ENCODE measurements at regions not wholly inside any gene's neighbourhood (a gene's known extent, or its start where the extent isn't known, plus 50 kb on each side); places are given as distances from the start of the nearest gene placed in this dataset.
"Not testable (repeated sequence)": the region's sequence is repeated elsewhere in the genome, so short reads cannot be mapped to it uniquely, and the experiment has no call there.

- no peaks in the 10 kb centered on the region for H3K4me1 ChIP-seq (ENCODE audit: low read length)
- no peaks in the 10 kb centered on the region for H3K27me3 ChIP-seq (ENCODE audit: low read depth, low read length)
- H3K9me3 ChIP-seq (ENCODE audit: insufficient read depth, low read length) = no peaks in the 10 kb centered on the region
- no peaks in the 10 kb centered on the region for H3K79me2 ChIP-seq (ENCODE audit: low read length)
- H4K20me1 ChIP-seq (ENCODE audit: insufficient read depth, low read length) = no peaks in the 10 kb centered on the region
- H3K4me3 ChIP-seq (ENCODE audit: low read length) = no peak overlapping the region
- H3K27ac ChIP-seq (ENCODE audit: low read length) = no peak overlapping the region
- H3K36me3 ChIP-seq (replicated peaks; ENCODE audit: low read depth, low read length) = no peaks in the 10 kb centered on the region
- no peak overlapping the region for H3K4me2 ChIP-seq (ENCODE audit: low read length)
- TF ChIP-seq EZH2phosphoT487 (IDR thresholded peaks at IDR 0.05; ENCODE audit: low read depth) = no peak
- TF ChIP-seq CTCF (IDR thresholded peaks at IDR 0.05; ENCODE audit: low read depth, low read length) = no peak
- H3K9ac ChIP-seq (ENCODE audit: low read length) = no peak overlapping the region
- no peak overlapping the region for H2AFZ ChIP-seq (ENCODE audit: low read depth, low read length)
Observed at GRCh38 chr2:167785606-167786216, 461.7 kb downstream of the STK39 start.

GRCh38 chr2:167784084-167784425 is 463.3 kb downstream of the STK39 start:
- Histone ChIP-seq H4K20me1 (ENCODE audit: insufficient read depth, low read length) (no peaks in the 10 kb centered on the region), H3K36me3 (replicated peaks; ENCODE audit: low read depth, low read length) (no peaks in the 10 kb centered on the region), H3K4me1 (ENCODE audit: low read length) (no peaks in the 10 kb centered on the region), H3K27me3 (ENCODE audit: low read depth, low read length) (no peaks in the 10 kb centered on the region), H3K4me2 (ENCODE audit: low read length) (no peak overlapping the region), H3K9me3 (ENCODE audit: insufficient read depth, low read length) (no peaks in the 10 kb centered on the region), H3K27ac (ENCODE audit: low read length) (no peak overlapping the region), H3K4me3 (ENCODE audit: low read length) (no peak overlapping the region), H3K9ac (ENCODE audit: low read length) (no peak overlapping the region), H3K79me2 (ENCODE audit: low read length) (no peaks in the 10 kb centered on the region), H2AFZ (ENCODE audit: low read depth, low read length) (no peak overlapping the region)
- TF ChIP-seq CTCF (IDR thresholded peaks at IDR 0.05; ENCODE audit: low read depth, low read length) = no peak

DNA sequence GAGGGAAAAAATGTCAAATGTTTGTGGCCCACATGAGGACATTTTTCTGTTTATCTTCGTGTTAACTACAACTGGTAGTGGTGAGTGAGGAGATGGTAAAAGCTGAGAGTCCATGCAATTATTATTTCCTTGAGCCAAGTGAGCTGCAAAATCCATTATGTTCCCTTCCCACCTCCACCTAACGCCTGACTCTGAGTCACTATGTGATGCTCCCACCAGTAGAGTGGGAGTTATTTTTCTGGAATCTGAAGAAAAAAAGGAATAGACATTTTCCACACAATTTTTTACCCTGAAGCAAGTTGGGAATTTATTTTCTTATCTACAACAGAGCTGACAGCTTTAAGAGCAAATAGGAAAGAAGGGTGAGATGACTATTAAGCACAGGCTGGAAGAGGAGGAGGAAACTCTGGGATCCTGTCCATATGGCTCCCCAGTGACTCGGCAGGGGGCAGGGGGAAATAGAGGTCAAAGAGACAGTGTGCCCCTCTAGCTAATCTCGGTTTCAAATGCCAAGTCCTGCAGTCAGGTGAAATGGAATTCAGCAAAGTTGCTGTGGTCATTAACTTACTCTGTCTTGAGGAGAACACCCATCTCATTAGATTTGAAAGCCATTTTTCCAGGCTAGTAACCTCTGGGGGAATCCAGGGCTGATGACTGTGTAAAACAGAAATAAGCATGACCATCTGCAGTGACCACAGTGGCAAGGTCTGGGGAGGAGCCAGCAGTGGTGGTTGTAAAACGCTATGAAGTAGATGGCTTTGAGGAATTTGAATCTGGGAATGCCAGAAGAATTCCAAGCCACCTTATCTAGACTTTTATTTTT is 463.9 kb downstream of the STK39 start:
- Histone ChIP-seq H2AFZ (ENCODE audit: low read depth, low read length) (peak overlapping the region; percentile 13; the same call in 1 of the 2 replicates), H3K9me3 (ENCODE audit: insufficient read depth, low read length) (no peaks in the 10 kb centered on the region), H3K9ac (ENCODE audit: low read length) (no peak overlapping the region), H3K36me3 (replicated peaks; ENCODE audit: low read depth, low read length) (no peaks in the 10 kb centered on the region), H3K4me1 (ENCODE audit: low read length) (no peaks in the 10 kb centered on the region), H3K79me2 (ENCODE audit: low read length) (no peaks in the 10 kb centered on the region), H3K27me3 (ENCODE audit: low read depth, low read length) (no peaks in the 10 kb centered on the region), H3K4me3 (ENCODE audit: low read length) (no peak overlapping the region), H3K4me2 (ENCODE audit: low read length) (no peak overlapping the region), H4K20me1 (ENCODE audit: insufficient read depth, low read length) (no peaks in the 10 kb centered on the region), H3K27ac (ENCODE audit: low read length) (no peak overlapping the region)
- no peak for TF ChIP-seq CTCF (IDR thresholded peaks at IDR 0.05; ENCODE audit: low read depth, low read length)

GRCh38 chr2:167781629-167782028 is 465.8 kb downstream of the STK39 start:
- H3K27me3 ChIP-seq (ENCODE audit: low read depth, low read length); H4K20me1 ChIP-seq (ENCODE audit: insufficient read depth, low read length): not testable (repeated sequence)

More at GRCh38 chr2:167781629-167782028, 465.8 kb downstream of the STK39 start:
- H3K4me2 ChIP-seq (ENCODE audit: low read length); H3K36me3 ChIP-seq (replicated peaks; ENCODE audit: low read depth, low read length); H3K9ac ChIP-seq (ENCODE audit: low read length); H3K27ac ChIP-seq (ENCODE audit: low read length); H3K79me2 ChIP-seq (ENCODE audit: low read length); H3K9me3 ChIP-seq (ENCODE audit: insufficient read depth, low read length); H2AFZ ChIP-seq (ENCODE audit: low read depth, low read length); H3K4me1 ChIP-seq (ENCODE audit: low read length); H3K4me3 ChIP-seq (ENCODE audit: low read length): not testable (repeated sequence)

Data from OCI-LY3 (cell line).